C1 segment of cervical spinal cord (tissue), 14 donors: ENCODE measurements at regions not wholly inside any gene's neighbourhood (a gene's known extent, or its start where the extent isn't known, plus 50 kb on each side); places are given as distances from the start of the nearest gene placed in this dataset.
"Not testable (repeated sequence)": the region's sequence is repeated elsewhere in the genome, so short reads cannot be mapped to it uniquely, and the experiment has no call there.

Experiments used
- DNase-seq, 14 donors: peaks; one replicate each; lab custom pipeline; 2025; lab: John Stamatoyannopoulos, UW

GRCh38 chrX:4129626-4130025 is 416.2 kb upstream of the PRKX start:
- DNase-seq: no peak

- no peak for DNase-seq
These were observed 405.4 kb upstream of the PRKX start for GRCh38 chrX:4118666-4119530.

- DNase-seq: no peak
These were observed 397.5 kb upstream of the PRKX start for GRCh38 chrX:4110964-4111363.

- no peak for DNase-seq
These were observed 381.5 kb upstream of the PRKX start for GRCh38 chrX:4094926-4095325.

- no peak for DNase-seq
These were observed 377.8 kb upstream of the PRKX start for GRCh38 chrX:4091046-4091760.

- no peak for DNase-seq
These were observed 346.4 kb upstream of the PRKX start for GRCh38 chrX:4059893-4060292.

GRCh38 chrX:4043951-4044350 is 330.5 kb upstream of the PRKX start:
- DNase-seq: no peak

GRCh38 chrX:4035874-4036273 is 322.4 kb upstream of the PRKX start:
- DNase-seq: no peak

- DNase-seq: no peak
These were observed 314.7 kb upstream of the PRKX start for GRCh38 chrX:4028151-4028550.

- no peak for DNase-seq
These were observed 291.8 kb upstream of the PRKX start for GRCh38 chrX:4005281-4005680.

- no peak for DNase-seq
These were observed 291.4 kb upstream of the PRKX start for GRCh38 chrX:4004822-4005221.

- no peak for DNase-seq
These were observed 280.9 kb upstream of the PRKX start for GRCh38 chrX:3994315-3994714.

GRCh38 chrX:3990569-3990968 is 277.1 kb upstream of the PRKX start:
- no peak for DNase-seq

GRCh38 chrX:3972104-3972858 is 258.8 kb upstream of the PRKX start:
- not testable (repeated sequence) for DNase-seq

- no peak for DNase-seq
These were observed 255.3 kb upstream of the PRKX start for GRCh38 chrX:3968749-3969148.

- no peak for DNase-seq
These were observed 250.5 kb upstream of the PRKX start for GRCh38 chrX:3963980-3964379.

- peak in 4 of 14 donors; percentile 9 to 32 (median 21) for DNase-seq
These were observed 249.3 kb upstream of the PRKX start for GRCh38 chrX:3962511-3963311.

GRCh38 chrX:3960952-3961351 is 247.5 kb upstream of the PRKX start:
- no peak for DNase-seq

GRCh38 chrX:3951859-3952258 is 238.4 kb upstream of the PRKX start:
- DNase-seq: no peak

GRCh38 chrX:3950373-3950772 is 236.9 kb upstream of the PRKX start:
- no peak for DNase-seq

GRCh38 chrX:3943965-3944364 is 230.5 kb upstream of the PRKX start:
- DNase-seq: no peak
